GM12865 (cell line): ENCODE measurements at regions not wholly inside any gene's neighbourhood (a gene's known extent, or its start where the extent isn't known, plus 50 kb on each side); places are given as distances from the start of the nearest gene placed in this dataset.

Experiments
- DNase-seq: peaks from one replicate; pipeline ENCODE4 v3.0.0; 2010; ENCODE audit warnings: low read depth
- H3K4me3 ChIP-seq: 2 replicates; pipeline ENCODE4 v1.5.1; 2011; ENCODE audit warnings: mild to moderate bottlenecking, low read depth, low read length, control low read depth
- TF ChIP-seq, protein P1 (sequence below): IDR thresholded peaks from 2 replicates; pipeline ENCODE4 v1.5.1; 2011; ENCODE audit warnings: low read length, control low read depth, low read depth, inconsistent platforms; ENCODE audit not compliant: insufficient read depth; ENCODE audit errors: missing control alignments

DNA sequence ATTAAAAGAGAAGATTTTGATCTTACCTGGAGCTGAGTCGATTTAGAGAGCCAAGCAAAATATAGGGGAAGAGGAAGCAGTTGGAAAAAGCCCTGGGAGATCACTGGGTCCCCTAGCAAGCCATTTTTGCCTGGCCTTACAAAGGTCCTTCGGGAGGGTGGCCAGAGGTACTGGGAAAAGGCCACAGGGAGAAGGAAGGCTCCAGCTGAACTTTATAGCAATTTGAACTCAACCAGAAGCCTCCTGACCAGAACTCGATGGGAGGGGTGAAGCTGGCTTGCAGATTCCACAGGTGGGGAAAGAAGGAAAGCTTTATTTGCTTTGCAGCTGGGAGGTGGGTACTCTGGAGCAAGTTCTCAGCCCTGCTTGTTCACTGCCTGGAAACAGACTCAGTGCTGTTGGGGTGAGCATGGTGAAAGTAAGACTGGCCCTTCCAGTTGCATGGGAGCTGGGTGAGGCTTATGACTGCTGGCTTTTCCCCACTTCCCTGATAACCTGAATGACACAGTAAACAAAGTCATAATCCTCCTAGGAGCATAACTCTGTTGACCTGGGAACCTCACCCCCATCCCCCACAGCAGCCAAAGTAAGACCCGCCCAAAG is 855.8 kb downstream of the FSCB start:
- no peak overlapping the region for H3K4me3 ChIP-seq
- TF ChIP-seq, protein P1, sequence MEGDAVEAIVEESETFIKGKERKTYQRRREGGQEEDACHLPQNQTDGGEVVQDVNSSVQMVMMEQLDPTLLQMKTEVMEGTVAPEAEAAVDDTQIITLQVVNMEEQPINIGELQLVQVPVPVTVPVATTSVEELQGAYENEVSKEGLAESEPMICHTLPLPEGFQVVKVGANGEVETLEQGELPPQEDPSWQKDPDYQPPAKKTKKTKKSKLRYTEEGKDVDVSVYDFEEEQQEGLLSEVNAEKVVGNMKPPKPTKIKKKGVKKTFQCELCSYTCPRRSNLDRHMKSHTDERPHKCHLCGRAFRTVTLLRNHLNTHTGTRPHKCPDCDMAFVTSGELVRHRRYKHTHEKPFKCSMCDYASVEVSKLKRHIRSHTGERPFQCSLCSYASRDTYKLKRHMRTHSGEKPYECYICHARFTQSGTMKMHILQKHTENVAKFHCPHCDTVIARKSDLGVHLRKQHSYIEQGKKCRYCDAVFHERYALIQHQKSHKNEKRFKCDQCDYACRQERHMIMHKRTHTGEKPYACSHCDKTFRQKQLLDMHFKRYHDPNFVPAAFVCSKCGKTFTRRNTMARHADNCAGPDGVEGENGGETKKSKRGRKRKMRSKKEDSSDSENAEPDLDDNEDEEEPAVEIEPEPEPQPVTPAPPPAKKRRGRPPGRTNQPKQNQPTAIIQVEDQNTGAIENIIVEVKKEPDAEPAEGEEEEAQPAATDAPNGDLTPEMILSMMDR, result no peak

DNA sequence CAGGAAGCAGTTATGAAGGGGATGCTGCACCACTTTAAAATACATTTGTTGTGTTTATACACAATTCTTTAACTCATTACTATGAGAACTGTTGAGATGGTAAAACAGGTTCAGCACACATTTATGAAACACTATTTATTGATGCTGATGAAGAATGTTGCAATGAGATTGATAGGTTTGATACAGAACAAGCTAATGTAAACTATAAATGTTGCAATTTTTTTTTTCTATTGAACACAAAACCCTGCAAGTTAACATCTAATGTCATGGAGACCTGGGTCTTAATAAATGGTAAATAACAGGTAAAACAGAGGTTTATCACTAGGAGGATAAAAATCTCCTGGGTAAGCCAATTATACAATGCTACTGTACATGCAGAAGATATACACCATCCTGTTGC is 857.6 kb downstream of the FSCB start:
- DNase-seq, result no peak
- no peak overlapping the region for H3K4me3 ChIP-seq
- TF ChIP-seq, protein P1, result no peak

More for the DNA sequence above, 855.8 kb downstream of the FSCB start:
- DNase-seq, result no peak

DNA sequence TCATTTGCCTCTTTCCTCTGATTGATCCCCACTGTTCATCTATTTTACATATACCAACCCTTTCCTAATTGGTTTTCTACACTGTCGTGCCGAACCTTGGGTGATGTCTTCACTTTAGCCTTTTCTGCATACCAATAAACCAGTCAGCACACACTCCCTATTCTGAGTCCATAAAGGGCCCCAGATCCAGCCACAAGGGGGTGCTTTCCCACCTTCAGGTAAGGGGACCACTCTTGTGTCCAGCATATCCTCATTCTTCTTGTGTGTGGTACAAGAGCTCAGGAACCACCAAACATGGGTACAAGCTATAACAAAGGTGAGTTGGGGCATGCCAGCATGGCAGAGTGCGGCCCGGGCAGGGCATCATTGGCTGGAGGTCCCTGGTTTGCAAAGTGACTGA is 859.8 kb downstream of the FSCB start:
- TF ChIP-seq, protein P1, result no peak
- DNase-seq, result no peak
- H3K4me3 ChIP-seq, result no peak overlapping the region

DNA sequence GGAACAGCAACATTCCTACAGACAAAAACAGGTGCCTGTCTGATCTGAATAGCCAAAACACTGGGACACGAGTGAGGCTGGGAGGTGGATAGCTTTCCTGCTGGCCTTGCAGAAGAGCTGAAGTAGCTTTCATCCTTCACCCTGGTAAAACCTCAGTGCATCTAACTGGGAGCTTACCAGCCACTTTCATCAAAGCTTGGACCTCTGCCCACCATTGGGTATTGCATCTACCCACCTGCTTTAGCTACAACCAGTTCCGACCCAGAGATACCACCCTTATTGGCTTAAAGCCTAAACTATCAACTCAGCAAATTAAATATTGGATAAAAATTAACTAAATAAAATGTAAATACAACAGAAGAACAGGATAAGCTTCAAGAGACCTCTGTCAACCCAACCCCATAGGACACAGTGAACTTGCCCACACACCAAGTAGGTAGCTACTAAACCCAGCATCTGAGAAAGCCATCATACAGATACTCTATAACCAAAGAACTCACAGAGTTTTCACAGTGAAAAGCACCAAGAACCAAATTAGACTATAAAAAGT is 866.3 kb downstream of the FSCB start:
- no peak overlapping the region for H3K4me3 ChIP-seq
- DNase-seq, result no peak

DNA sequence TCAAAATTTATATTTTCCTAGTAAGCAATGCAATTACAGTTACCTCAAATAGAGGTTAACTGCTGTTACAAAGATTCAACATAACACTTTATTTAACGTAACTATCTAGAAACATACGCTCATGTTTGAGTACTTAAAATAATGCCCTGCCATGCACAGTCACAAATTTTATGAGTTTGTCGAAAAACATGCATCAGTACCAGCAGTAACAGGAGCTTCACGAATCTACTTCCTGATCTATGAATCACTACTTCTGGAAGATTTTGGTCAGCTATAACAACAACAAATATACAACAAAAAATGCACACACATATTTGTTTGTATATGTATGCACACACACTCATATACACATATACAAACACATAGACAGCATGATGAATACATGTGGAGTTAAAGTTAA is 881.8 kb downstream of the FSCB start:
- no peak overlapping the region for H3K4me3 ChIP-seq
- DNase-seq, result no peak
- TF ChIP-seq, protein P1, result no peak

More for the DNA sequence above, 866.3 kb downstream of the FSCB start:
- TF ChIP-seq, protein P1, result no peak

DNA sequence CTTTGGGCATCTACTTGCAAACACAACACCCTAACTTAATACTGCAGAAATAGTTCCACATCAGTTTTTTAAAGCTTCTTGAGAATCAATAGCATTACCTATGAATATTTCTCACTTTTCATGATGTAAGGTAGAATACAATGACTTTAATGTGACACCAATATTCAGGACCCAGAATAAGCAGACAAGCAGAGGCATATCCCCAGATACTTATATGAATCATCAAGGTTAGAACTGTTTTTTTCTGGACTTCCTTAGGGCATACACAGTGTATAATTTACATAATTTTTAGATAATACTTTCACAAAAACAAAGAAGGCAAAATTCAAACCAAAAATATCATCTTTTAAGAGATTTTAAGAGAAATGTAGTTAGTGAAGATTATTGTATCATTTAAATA is 885.8 kb downstream of the FSCB start:
- H3K4me3 ChIP-seq, result no peak overlapping the region
- TF ChIP-seq, protein P1, result no peak
- no peak for DNase-seq
